HepG2 (cell line): ENCODE measurements at regions not wholly inside any gene's neighbourhood (a gene's known extent, or its start where the extent isn't known, plus 50 kb on each side); places are given as distances from the start of the nearest gene placed in this dataset.

Experiments used
- ATAC-seq: fragments of 200-7000 bp; cut with Tn5 transposase; 3 replicates; pipeline ENCODE4 v1.9.1; 2020; ENCODE audit warnings: mild to moderate bottlenecking, moderate library complexity
- BruUV-seq: library from RNA; stranded (reverse); fragments of 400-500 nt; replicated peaks from 2 replicates; lab custom pipeline; 2021; lab: Mats Ljungman, UMichigan
- CTCF ChIA-PET: fragments of 300-600 bp; formaldehyde crosslinking; extraction: SDS; loops from one replicate; lab custom pipeline; 2021; ENCODE audit warnings: low total read pairs, inconsistent platforms, low intra/inter-chr PET ratio; lab: Yijun Ruan, JAX
- POLR2A ChIA-PET: fragments of 350-600 bp; sonication (Branson Sonifier 250); formaldehyde crosslinking; loops from one replicate; lab custom pipeline; 2020; ENCODE audit warnings: antibody characterized with exemption, inconsistent platforms; lab: Yijun Ruan, JAX
- DNase-seq: peaks from one replicate; pipeline ENCODE4 v3.0.0-alpha.2; 2015; ENCODE audit warnings: low spot score
- FAIRE-seq: peaks from 3 replicates; lab custom pipeline; 2011; peaks lifted over from hg19 to GRCh38; lab: Jason Lieb, UNC
- H2AFZ ChIP-seq: one replicate; pipeline ENCODE4 v1.6.1; 2011; ENCODE audit warnings: low read length, inconsistent platforms
- H3K27ac ChIP-seq: fragments of 300-600 bp; 3 replicates; pipeline ENCODE4 v1.8.0; 2011; ENCODE audit warnings: mixed run types, mild to moderate bottlenecking, mixed read lengths, low read length, inconsistent platforms; ENCODE audit not compliant: insufficient read depth; ENCODE audit errors: extremely low read length
- H3K27me3 ChIP-seq, 2 experiments: fragments of 200-600 bp in 1 of 2; 2 replicates in 1 of 2; 3 replicates in 1 of 2; pipeline versions ENCODE4 v1.6.0 to v1.8.0; 2011; ENCODE audit warnings: low read length in 2 of 2, mild to moderate bottlenecking in 2 of 2, moderate library complexity in 2 of 2, inconsistent platforms in 1 of 2; ENCODE audit not compliant: insufficient read depth in 2 of 2, control insufficient read depth in 1 of 2
- H3K36me3 ChIP-seq, 2 experiments: fragments of 200-600 bp in 1 of 2; replicated peaks in 1 of 2; 2 replicates in 1 of 2; 3 replicates in 1 of 2; pipeline versions ENCODE4 v1.5.1 to v1.8.0; 2011; ENCODE audit warnings: low read length in 2 of 2, inconsistent platforms in 1 of 2; ENCODE audit not compliant: insufficient read depth in 2 of 2, control insufficient read depth in 1 of 2
- H3K4me1 ChIP-seq: 2 replicates; pipeline ENCODE4 v1.5.1; 2012; ENCODE audit warnings: low read length, inconsistent platforms; ENCODE audit not compliant: insufficient read depth
- H3K4me2 ChIP-seq: 2 replicates; pipeline ENCODE4 v1.6.0; 2011; ENCODE audit warnings: low read depth, low read length, inconsistent platforms
- H3K4me3 ChIP-seq, 3 experiments: fragments of 200-600 bp in 1 of 3; sonication (generic), shearing (Covaris generic) in 1 of 3; replicated peaks in 1 of 3; 2 replicates each; pipeline ENCODE4 v1.5.1; 2011 to 2016; ENCODE audit warnings: low read length in 3 of 3, inconsistent platforms in 2 of 3, low read depth in 2 of 3, mild to moderate bottlenecking in 2 of 3, control low read depth in 1 of 3, mixed read lengths in 1 of 3; ENCODE audit not compliant: insufficient read depth in 1 of 3
- H3K79me2 ChIP-seq: one replicate; pipeline ENCODE4 v1.6.1; 2011; ENCODE audit warnings: low read length, inconsistent platforms; ENCODE audit not compliant: insufficient read depth
- H3K9ac ChIP-seq: 2 replicates; pipeline ENCODE4 v1.6.0; 2011; ENCODE audit warnings: mild to moderate bottlenecking, low read depth, low read length, inconsistent platforms; ENCODE audit not compliant: insufficient read depth
- H3K9me3 ChIP-seq: 2 replicates; pipeline ENCODE4 v1.5.1; 2012; ENCODE audit warnings: mild to moderate bottlenecking, low read length
- H4K20me1 ChIP-seq: 2 replicates; pipeline ENCODE4 v1.6.0; 2011; ENCODE audit warnings: inconsistent platforms, mild to moderate bottlenecking, low read length, moderate library complexity; ENCODE audit not compliant: insufficient read depth
- FOXA1 ChIP-seq, 2 experiments: fragments of 450-650 bp in 1 of 2; sonication (generic) in 1 of 2; formaldehyde crosslinking in 1 of 2; IDR thresholded peaks; 2 replicates each; pipeline versions ENCODE4 v1.4.0 to v1.6.1; 2016 to 2020; ENCODE audit warnings: missing genetic modification reagents in 1 of 2
- HNF4A ChIP-seq: sonication (generic); formaldehyde crosslinking; IDR thresholded peaks from 2 replicates; pipeline ENCODE4 v1.4.0; 2020; ENCODE audit warnings: missing genetic modification reagents
- HNF4G ChIP-seq, 2 experiments: sonication (generic) in 1 of 2; formaldehyde crosslinking in 1 of 2; IDR thresholded peaks; 2 replicates each; pipeline versions ENCODE4 v1.4.0 to v1.6.1; 2011 to 2020; ENCODE audit warnings: borderline replicate concordance in 2 of 2, low read depth in 2 of 2, mild to moderate bottlenecking in 2 of 2, low read length in 1 of 2, missing genetic modification reagents in 1 of 2, moderate library complexity in 1 of 2
- NFE2 ChIP-seq: sonication (generic); formaldehyde crosslinking; IDR thresholded peaks from 2 replicates; pipeline ENCODE4 v1.4.0; 2020; ENCODE audit warnings: missing genetic modification reagents
- NR2F1 ChIP-seq, 2 experiments: fragments of 450-650 bp in 1 of 2; formaldehyde crosslinking in 1 of 2; IDR thresholded peaks; 2 replicates each; pipeline versions ENCODE4 v1.5.0 to v1.6.1; 2016 to 2020; ENCODE audit warnings: mild to moderate bottlenecking in 1 of 2, missing compliant biosample characterization in 1 of 2, missing genetic modification reagents in 1 of 2, moderate library complexity in 1 of 2
- SOX5 ChIP-seq: IDR thresholded peaks from 2 replicates; pipeline ENCODE4 v1.6.1; 2016; ENCODE audit warnings: borderline replicate concordance
- YY1 ChIP-seq: IDR thresholded peaks from 2 replicates; pipeline ENCODE4 v1.6.1; 2011; ENCODE audit warnings: low read length, low read depth, moderate library complexity, mild to moderate bottlenecking; ENCODE audit not compliant: insufficient read depth, insufficient replicate concordance
- in situ Hi-C: cut with HindIII; loops from 2 replicates; pipeline ENCODE4 v1.10.0; 2017; ENCODE audit warnings: low pct_unique_long_range_greater_than_20kb; ENCODE audit not compliant: extremely low pct_ligation_motif_present
- intact Hi-C: fragments of 100-400 bp; cut with micrococcal nuclease; formaldehyde crosslinking; loops from one replicate; pipeline ENCODE4 v1.10.0; 2022; ENCODE audit not compliant: unreplicated experiment
- TF ChIP-seq, protein P1 (sequence below): IDR thresholded peaks from 2 replicates; pipeline ENCODE4 v1.6.1; 2016; ENCODE audit warnings: low read depth
- TF ChIP-seq, protein P2 (sequence below): IDR thresholded peaks from 2 replicates; pipeline ENCODE4 v1.6.1; 2012; ENCODE audit warnings: low read depth, low read length, improper control_type of control experiment

DNA sequence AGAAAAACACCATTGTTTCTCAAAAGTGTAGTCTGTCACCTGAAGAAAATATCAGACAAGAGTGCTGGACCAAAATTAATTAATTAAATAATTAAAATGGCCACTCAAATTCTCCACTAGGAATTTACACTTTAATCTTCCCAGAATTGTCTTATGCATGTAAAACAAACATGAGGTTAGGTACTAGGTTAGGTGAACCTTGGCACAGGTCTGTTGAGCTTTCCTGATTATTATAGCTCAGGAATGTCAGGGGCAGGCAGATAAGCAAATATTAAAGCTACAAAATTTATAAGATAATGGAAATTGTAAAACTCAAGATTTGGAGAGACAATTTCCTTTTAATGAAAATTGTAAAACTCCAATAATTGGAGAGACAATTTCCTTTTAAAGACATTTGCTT lies 253.2 kb downstream of the BMP4 start:
- H3K36me3 ChIP-seq: no peaks in the 10 kb centered on the region
- no peaks in the 10 kb centered on the region for H3K79me2 ChIP-seq
- no peak overlapping the region for H2AFZ ChIP-seq
- no peak overlapping the region for H3K4me2 ChIP-seq
- in situ Hi-C loops (no loop called here), intact Hi-C loops (no loop called here)
- peaks cover 25% of the 10 kb centered on the region for H3K4me1 ChIP-seq
- H3K9me3 ChIP-seq: no peaks in the 10 kb centered on the region
- no peak for FAIRE-seq
- ATAC-seq: peak; percentile 48; the same call in 1 of the 3 replicates
- no peaks in the 10 kb centered on the region for H4K20me1 ChIP-seq
- H3K4me3 ChIP-seq: no peak overlapping the region
- no peak overlapping the region for H3K9ac ChIP-seq
- H3K27me3 ChIP-seq: no peaks in the 10 kb centered on the region
- no peak overlapping the region for H3K27ac ChIP-seq
- BruUV-seq: no TSS peak
- DNase-seq: peak; percentile 58
- POLR2A ChIA-PET: no interaction called here
- TF ChIP-seq, protein P1, sequence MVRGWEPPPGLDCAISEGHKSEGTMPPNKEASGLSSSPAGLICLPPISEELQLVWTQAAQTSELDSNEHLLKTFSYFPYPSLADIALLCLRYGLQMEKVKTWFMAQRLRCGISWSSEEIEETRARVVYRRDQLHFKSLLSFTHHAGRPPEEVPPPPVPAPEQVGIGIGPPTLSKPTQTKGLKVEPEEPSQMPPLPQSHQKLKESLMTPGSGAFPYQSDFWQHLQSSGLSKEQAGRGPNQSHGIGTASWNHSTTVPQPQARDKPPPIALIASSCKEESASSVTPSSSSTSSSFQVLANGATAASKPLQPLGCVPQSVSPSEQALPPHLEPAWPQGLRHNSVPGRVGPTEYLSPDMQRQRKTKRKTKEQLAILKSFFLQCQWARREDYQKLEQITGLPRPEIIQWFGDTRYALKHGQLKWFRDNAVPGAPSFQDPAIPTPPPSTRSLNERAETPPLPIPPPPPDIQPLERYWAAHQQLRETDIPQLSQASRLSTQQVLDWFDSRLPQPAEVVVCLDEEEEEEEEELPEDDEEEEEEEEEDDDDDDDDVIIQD (CRISPR knock-in tag): 0 out of 2 replicates have a peak, but pooled peaks have one; percentile 33
- TF ChIP-seq YY1: no peak
- no peak for TF ChIP-seq NFE2
- TF ChIP-seq SOX5 (CRISPR knock-in tag): 0 out of 2 replicates have a peak, but pooled peaks have one; percentile 8
- TF ChIP-seq NR2F1 (CRISPR knock-in tag; IDR thresholded peaks at IDR 0.05): no peak
- TF ChIP-seq FOXA1 (IDR thresholded peaks at IDR 0.05): no peak
- 0 out of 2 replicates have a peak, but pooled peaks have one; percentile 14 for TF ChIP-seq FOXA1 (CRISPR knock-in tag; IDR thresholded peaks at IDR 0.05)
- TF ChIP-seq, protein P2, sequence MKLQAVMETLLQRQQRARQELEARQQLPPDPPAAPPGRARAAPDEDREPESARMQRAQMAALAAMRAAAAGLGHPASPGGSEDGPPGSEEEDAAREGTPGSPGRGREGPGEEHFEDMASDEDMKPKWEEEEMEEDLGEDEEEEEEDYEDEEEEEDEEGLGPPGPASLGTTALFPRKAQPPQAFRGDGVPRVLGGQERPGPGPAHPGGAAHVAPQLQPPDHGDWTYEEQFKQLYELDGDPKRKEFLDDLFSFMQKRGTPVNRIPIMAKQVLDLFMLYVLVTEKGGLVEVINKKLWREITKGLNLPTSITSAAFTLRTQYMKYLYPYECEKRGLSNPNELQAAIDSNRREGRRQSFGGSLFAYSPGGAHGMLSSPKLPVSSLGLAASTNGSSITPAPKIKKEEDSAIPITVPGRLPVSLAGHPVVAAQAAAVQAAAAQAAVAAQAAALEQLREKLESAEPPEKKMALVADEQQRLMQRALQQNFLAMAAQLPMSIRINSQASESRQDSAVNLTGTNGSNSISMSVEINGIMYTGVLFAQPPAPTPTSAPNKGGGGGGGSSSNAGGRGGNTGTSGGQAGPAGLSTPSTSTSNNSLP: 0 out of 2 replicates have a peak, but pooled peaks have one; percentile 39
- TF ChIP-seq HNF4A: peak; percentile 57
- 0 out of 2 replicates have a peak, but pooled peaks have one; percentile 14 for TF ChIP-seq HNF4G (IDR thresholded peaks at IDR 0.05; ENCODE audit: borderline replicate concordance, low read depth, low read length)
- TF ChIP-seq HNF4G (CRISPR knock-in tag; IDR thresholded peaks at IDR 0.05; ENCODE audit: borderline replicate concordance, low read depth): no peak
- CTCF ChIA-PET: no interaction called here
